Panc1 (cell line): ENCODE measurements at regions not wholly inside any gene's neighbourhood (a gene's known extent, or its start where the extent isn't known, plus 50 kb on each side); places are given as distances from the start of the nearest gene placed in this dataset.

Experiments
- ATAC-seq: fragments of 200-7000 bp; cut with Tn5 transposase; 2 replicates; pipeline ENCODE4 v1.9.1; 2020; ENCODE audit warnings: mild to moderate bottlenecking, moderate library complexity
- BruUV-seq: library from RNA; stranded (reverse); fragments of 400-500 nt; replicated peaks from 2 replicates; lab custom pipeline; 2021; lab: Mats Ljungman, UMichigan
- CTCF ChIA-PET: fragments of 300-600 bp; sonication (Branson Sonifier 250); formaldehyde crosslinking; loops from one replicate; lab custom pipeline; 2022; ENCODE audit warnings: antibody characterized with exemption; lab: Charles Lee
- POLR2A ChIA-PET: fragments of 300-600 bp; sonication (Branson Sonifier 250); formaldehyde crosslinking; loops from one replicate; lab custom pipeline; 2022; ENCODE audit warnings: antibody characterized with exemption; lab: Charles Lee
- DNase-seq: peaks from one replicate; pipeline ENCODE4 v3.0.0-alpha.2; 2010; ENCODE audit warnings: low read depth, low spot score
- H3K27ac ChIP-seq: 2 replicates; pipeline ENCODE4 v1.5.1; 2011; ENCODE audit warnings: mild to moderate bottlenecking, low read length, inconsistent platforms
- H3K27me3 ChIP-seq: fragments of 200-500 bp; sonication (Bioruptor generic); 2 replicates; pipeline ENCODE4 v1.6.0; 2014; ENCODE audit warnings: low read length, inconsistent platforms; ENCODE audit not compliant: control insufficient read depth, insufficient read depth
- H3K36me3 ChIP-seq: fragments of 200-500 bp; sonication (Bioruptor generic); 2 replicates; pipeline ENCODE4 v1.5.1; 2014; ENCODE audit warnings: inconsistent platforms, mild to moderate bottlenecking, low read length, moderate library complexity; ENCODE audit not compliant: control insufficient read depth, insufficient read depth
- H3K4me1 ChIP-seq: 2 replicates; pipeline ENCODE4 v1.5.1; 2011; ENCODE audit warnings: inconsistent platforms, mild to moderate bottlenecking, low read length, moderate library complexity; ENCODE audit not compliant: control insufficient read depth, insufficient read depth
- H3K4me3 ChIP-seq, 2 experiments: 2 replicates each; pipeline ENCODE4 v1.5.1; 2011 to 2012; ENCODE audit warnings: low read depth in 2 of 2, low read length in 2 of 2, mild to moderate bottlenecking in 2 of 2, inconsistent platforms in 1 of 2, moderate library complexity in 1 of 2
- H3K9me3 ChIP-seq: fragments of 200-500 bp; sonication (Bioruptor generic); 2 replicates; pipeline ENCODE4 v1.5.1; 2014; ENCODE audit warnings: low read depth, mild to moderate bottlenecking, inconsistent platforms, low read length, moderate library complexity; ENCODE audit not compliant: control insufficient read depth, insufficient read depth
- CTCF ChIP-seq: fragments of 450-650 bp; IDR thresholded peaks from 2 replicates; pipeline ENCODE4 v1.5.1; 2017; ENCODE audit warnings: mild to moderate bottlenecking
- POLR2AphosphoS5 ChIP-seq: IDR thresholded peaks from 2 replicates; pipeline ENCODE4 v1.6.1; 2012; ENCODE audit warnings: mild to moderate bottlenecking, low read depth, low read length, moderate library complexity
- SIN3A ChIP-seq: IDR thresholded peaks from 2 replicates; pipeline ENCODE4 v1.6.1; 2012; ENCODE audit warnings: low read depth, mild to moderate bottlenecking, low read length, moderate library complexity, borderline replicate concordance; ENCODE audit not compliant: insufficient read depth
- TCF7L2 ChIP-seq: IDR thresholded peaks from 2 replicates; pipeline ENCODE4 v1.6.1; 2011; ENCODE audit warnings: mild to moderate bottlenecking, low read depth, low read length, inconsistent platforms
- in situ Hi-C: cut with HindIII; loops from 2 replicates; pipeline ENCODE4 v1.10.0; 2016; ENCODE audit warnings: low sequenced_read_pairs, low pct_unique_long_range_greater_than_20kb
- intact Hi-C: fragments of 100-400 bp; cut with micrococcal nuclease; formaldehyde crosslinking; loops from one replicate; pipeline ENCODE4 v1.10.0; 2022; ENCODE audit not compliant: unreplicated experiment
- TF ChIP-seq, protein P1 (sequence below), 2 experiments: IDR thresholded peaks; 2 replicates each; pipeline ENCODE4 v1.6.1; 2011 to 2012; ENCODE audit warnings: low read depth in 2 of 2, control low read depth in 1 of 2, low read length in 1 of 2, mild to moderate bottlenecking in 1 of 2, moderate library complexity in 1 of 2; ENCODE audit not compliant: insufficient read depth in 1 of 2

DNA sequence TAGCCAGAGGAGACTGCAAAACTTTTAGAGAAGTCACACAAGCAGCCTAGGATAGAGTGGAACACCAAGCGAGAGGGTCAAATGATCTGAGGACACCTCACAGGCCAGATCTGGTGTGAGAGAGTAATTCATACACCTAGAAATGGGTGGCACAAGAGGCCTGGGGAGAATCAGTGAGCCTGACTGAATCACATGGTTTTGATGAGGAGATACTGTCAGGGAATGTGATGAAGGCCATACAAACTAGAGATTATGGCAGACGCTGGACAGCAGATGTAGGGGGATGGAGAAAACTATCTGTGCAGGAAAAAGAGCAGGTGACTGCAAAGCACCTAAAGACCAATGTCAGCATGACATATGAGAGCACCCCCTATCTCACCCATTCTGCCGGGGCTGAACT is 105.0 kb upstream of the TTC14 start:
- CTCF ChIA-PET = no interaction called here
- TF ChIP-seq, protein P1, sequence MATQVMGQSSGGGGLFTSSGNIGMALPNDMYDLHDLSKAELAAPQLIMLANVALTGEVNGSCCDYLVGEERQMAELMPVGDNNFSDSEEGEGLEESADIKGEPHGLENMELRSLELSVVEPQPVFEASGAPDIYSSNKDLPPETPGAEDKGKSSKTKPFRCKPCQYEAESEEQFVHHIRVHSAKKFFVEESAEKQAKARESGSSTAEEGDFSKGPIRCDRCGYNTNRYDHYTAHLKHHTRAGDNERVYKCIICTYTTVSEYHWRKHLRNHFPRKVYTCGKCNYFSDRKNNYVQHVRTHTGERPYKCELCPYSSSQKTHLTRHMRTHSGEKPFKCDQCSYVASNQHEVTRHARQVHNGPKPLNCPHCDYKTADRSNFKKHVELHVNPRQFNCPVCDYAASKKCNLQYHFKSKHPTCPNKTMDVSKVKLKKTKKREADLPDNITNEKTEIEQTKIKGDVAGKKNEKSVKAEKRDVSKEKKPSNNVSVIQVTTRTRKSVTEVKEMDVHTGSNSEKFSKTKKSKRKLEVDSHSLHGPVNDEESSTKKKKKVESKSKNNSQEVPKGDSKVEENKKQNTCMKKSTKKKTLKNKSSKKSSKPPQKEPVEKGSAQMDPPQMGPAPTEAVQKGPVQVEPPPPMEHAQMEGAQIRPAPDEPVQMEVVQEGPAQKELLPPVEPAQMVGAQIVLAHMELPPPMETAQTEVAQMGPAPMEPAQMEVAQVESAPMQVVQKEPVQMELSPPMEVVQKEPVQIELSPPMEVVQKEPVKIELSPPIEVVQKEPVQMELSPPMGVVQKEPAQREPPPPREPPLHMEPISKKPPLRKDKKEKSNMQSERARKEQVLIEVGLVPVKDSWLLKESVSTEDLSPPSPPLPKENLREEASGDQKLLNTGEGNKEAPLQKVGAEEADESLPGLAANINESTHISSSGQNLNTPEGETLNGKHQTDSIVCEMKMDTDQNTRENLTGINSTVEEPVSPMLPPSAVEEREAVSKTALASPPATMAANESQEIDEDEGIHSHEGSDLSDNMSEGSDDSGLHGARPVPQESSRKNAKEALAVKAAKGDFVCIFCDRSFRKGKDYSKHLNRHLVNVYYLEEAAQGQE (IDR thresholded peaks at IDR 0.05; ENCODE audit: insufficient read depth in 1 of 2, low read depth in 2 of 2, low read length in 1 of 2) = no peak
- no peak for TF ChIP-seq CTCF
- TF ChIP-seq SIN3A = no peak
- TF ChIP-seq TCF7L2 = no peak
- TF ChIP-seq POLR2AphosphoS5 = no peak
- Histone ChIP-seq H3K9me3 (no peaks in the 10 kb centered on the region; the same call in 1 of the 2 replicates), H3K36me3 (no peaks in the 10 kb centered on the region), H3K27me3 (no peaks in the 10 kb centered on the region), H3K4me1 (no peaks in the 10 kb centered on the region), H3K4me3 (no peak overlapping the region), H3K27ac (no peak overlapping the region)
- DNase-seq = no peak
- POLR2A ChIA-PET = no interaction called here
- intact Hi-C loops = no loop called here
- no TSS peak for BruUV-seq
- no peak for ATAC-seq
- in situ Hi-C loops = no loop called here

GRCh38 chr3:180516368-180516767 is 85.6 kb upstream of the TTC14 start:
- POLR2A ChIA-PET = no interaction called here
- H3K27ac ChIP-seq = no peak overlapping the region
- ATAC-seq (no peak), DNase-seq (no peak)
- no peaks in the 10 kb centered on the region for H3K4me1 ChIP-seq
- intact Hi-C loops (no loop called here), in situ Hi-C loops (no loop called here)
- BruUV-seq = no TSS peak
- no peaks in the 10 kb centered on the region for H3K36me3 ChIP-seq
- no peaks in the 10 kb centered on the region for H3K27me3 ChIP-seq
- no peaks in the 10 kb centered on the region for H3K9me3 ChIP-seq
- CTCF ChIA-PET = no interaction called here
- TF ChIP-seq CTCF = no peak
- TF ChIP-seq POLR2AphosphoS5 = no peak
- TF ChIP-seq SIN3A = no peak
- no peak for TF ChIP-seq TCF7L2
- TF ChIP-seq, protein P1 (IDR thresholded peaks at IDR 0.05; ENCODE audit: insufficient read depth in 1 of 2, low read depth in 2 of 2, low read length in 1 of 2) = no peak
- no peak overlapping the region for H3K4me3 ChIP-seq
